ENCODE measurements at regions not wholly inside any gene's neighbourhood (a gene's known extent, or its start where the extent isn't known, plus 50 kb on each side); places are given as distances from the start of the nearest gene placed in this dataset.
A peak's percentile ranks its signal among the peaks of the same experiment; 100 is the strongest.

DNA sequence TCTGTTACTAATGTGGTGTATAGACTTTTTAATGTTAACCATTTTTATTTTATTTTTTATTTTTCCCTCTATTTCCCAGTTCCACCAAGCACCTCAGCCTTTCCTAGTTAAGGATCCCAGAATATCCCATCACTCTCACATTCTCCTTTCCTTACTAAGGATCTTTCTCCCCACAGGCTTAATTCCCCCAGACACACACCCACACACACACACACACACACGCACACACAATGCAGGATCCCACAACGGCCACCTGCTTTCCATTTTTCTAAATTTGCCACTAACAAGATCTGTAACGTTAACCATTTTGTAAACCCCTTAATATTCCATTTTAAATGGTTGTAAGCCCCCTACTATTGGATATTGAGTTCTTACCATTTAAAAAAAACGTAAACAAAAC is 404.1 kb downstream of the ZIC1 start:
- Histone ChIP-seq H3K4me3 (ENCODE audit: low read depth, low read length) (no peak overlapping the region), H3K27ac (ENCODE audit: low read depth) (no peak overlapping the region), H3K4me1 (ENCODE audit: insufficient read depth) (no peaks in the 10 kb centered on the region), H3K36me3 (ENCODE audit: insufficient read depth) (no peaks in the 10 kb centered on the region)
- DNase-seq (ENCODE audit: extremely low spot score), result no peak
- WGBS, result 66% methylated on average over 4 of the region's 4 CpGs

DNA sequence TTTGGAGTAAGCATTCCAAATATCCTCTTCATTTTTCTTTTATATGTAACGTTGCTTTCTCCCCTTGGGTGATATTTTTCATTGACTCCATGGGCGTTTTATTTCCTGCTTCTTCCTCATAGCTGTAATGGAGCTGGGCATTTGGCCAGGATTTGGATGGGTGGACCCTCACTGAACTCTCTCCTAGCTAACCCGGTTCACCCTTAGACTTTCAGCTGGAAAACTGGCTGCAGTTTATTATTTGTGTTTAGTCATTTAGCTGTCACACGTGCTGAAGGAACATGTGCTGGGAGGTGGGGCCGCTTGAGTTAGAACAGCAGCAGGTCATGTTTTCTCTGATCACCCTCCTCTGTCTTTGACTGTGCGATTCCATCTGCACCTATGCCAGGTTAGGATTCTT is 407.6 kb downstream of the ZIC1 start:
- peak; percentile 60 for DNase-seq (ENCODE audit: extremely low spot score)
- H3K4me3 ChIP-seq (ENCODE audit: low read depth, low read length), result no peak overlapping the region
- 35% methylated on average over 6 of the region's 6 CpGs for WGBS
- H3K4me1 ChIP-seq (ENCODE audit: insufficient read depth), result no peaks in the 10 kb centered on the region
- H3K27ac ChIP-seq (ENCODE audit: low read depth), result no peak overlapping the region
- no peaks in the 10 kb centered on the region for H3K36me3 ChIP-seq (ENCODE audit: insufficient read depth)

DNA sequence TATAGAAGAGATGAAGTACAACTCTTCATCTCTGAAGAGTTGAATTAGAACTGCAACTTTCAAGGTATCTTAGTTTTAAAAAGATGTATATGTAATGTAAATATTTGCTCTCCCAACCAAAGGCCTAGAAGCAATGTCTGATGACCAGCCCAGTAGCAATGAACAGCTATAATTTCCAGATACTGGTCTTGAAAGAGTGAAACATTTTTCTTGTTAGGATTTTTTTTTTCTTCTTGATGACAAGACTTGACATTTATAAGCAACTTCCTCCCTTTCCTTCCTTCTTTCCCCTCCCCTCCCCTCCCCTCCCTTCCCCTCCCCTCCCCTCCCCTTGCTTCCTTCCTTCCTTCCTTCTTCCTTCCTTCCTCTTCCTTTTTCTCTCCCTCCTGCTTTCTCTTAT is 423.4 kb downstream of the ZIC1 start:
- no peak for DNase-seq (ENCODE audit: extremely low spot score)
- Histone ChIP-seq H3K4me3 (ENCODE audit: low read depth, low read length) (no peak overlapping the region), H3K4me1 (ENCODE audit: insufficient read depth) (no peaks in the 10 kb centered on the region), H3K36me3 (ENCODE audit: insufficient read depth) (no peaks in the 10 kb centered on the region), H3K27ac (ENCODE audit: low read depth) (no peak overlapping the region)

DNA sequence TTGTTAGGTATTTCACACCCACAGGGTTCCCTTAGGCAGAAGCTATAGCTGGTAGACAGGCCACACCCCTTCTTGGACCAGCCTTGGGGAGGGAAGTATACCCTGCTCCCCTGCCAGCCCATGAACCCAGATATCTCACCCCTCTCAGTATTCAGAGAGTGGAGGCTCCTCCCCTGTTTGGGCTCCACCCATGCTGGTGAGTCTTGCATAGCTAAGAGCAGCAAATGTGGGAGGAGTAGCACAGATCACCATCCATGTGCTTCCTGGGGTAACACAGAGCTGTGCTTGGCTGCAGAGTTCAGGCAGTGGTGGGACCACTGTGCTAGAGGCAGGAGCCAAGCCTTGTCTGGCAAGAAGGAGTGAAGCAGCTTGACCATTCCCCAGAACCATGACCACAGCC is 427.2 kb downstream of the ZIC1 start:
- Histone ChIP-seq H3K4me1 (ENCODE audit: insufficient read depth) (no peaks in the 10 kb centered on the region), H3K36me3 (ENCODE audit: insufficient read depth) (no peaks in the 10 kb centered on the region), H3K4me3 (ENCODE audit: low read depth, low read length) (no peak overlapping the region), H3K27ac (ENCODE audit: low read depth) (no peak overlapping the region)
- DNase-seq (ENCODE audit: extremely low spot score), result no peak

DNA sequence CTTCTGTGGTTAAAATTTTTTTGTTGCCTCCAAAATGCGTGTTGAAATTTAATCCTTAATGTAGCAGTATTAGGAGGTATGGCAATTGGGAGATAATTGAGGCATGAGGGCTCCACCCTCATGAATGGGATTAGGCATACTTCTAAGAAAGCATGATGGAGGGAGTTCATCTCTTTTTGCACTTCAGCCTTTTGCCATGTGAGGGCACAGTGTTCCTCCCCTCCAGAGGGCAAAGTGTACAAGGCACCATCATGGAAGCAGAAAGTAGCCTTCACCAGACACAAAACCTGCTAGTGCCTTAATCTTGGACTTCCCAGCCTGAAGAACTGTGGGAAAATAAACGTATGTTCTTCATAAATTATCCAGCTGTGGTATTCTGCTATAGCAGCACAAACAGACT is 429.5 kb downstream of the ZIC1 start:
- Histone ChIP-seq H3K4me3 (ENCODE audit: low read depth, low read length) (no peak overlapping the region), H3K27ac (ENCODE audit: low read depth) (no peak overlapping the region), H3K36me3 (ENCODE audit: insufficient read depth) (no peaks in the 10 kb centered on the region), H3K4me1 (ENCODE audit: insufficient read depth) (no peaks in the 10 kb centered on the region)
- no peak for DNase-seq (ENCODE audit: extremely low spot score)
- 78% methylated on average over 2 of the region's 2 CpGs for WGBS

DNA sequence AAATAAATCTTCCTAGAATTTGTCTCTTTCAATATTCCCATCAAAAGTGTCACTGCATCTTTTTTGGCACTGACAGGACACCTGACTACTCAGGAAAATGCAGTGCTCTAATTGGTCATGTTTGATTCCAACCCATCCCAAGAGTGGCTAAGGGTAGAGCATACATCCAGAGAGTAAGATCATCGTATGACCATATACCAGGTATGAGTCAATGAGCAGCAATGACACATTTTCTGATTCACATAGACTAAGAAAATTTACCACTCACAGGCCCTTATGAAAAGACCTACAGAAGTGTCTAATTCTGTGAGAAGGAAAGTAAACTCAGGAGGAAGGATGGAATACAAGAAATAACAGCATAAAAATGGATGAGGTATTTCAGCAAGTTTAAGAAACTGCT is 434.2 kb downstream of the ZIC1 start:
- Histone ChIP-seq H3K27ac (ENCODE audit: low read depth) (no peak overlapping the region), H3K4me3 (ENCODE audit: low read depth, low read length) (no peak overlapping the region), H3K36me3 (ENCODE audit: insufficient read depth) (no peaks in the 10 kb centered on the region), H3K4me1 (ENCODE audit: insufficient read depth) (no peaks in the 10 kb centered on the region)
- DNase-seq (ENCODE audit: extremely low spot score), result no peak
- 92% methylated on average over 1 of the region's 1 CpG for WGBS

DNA sequence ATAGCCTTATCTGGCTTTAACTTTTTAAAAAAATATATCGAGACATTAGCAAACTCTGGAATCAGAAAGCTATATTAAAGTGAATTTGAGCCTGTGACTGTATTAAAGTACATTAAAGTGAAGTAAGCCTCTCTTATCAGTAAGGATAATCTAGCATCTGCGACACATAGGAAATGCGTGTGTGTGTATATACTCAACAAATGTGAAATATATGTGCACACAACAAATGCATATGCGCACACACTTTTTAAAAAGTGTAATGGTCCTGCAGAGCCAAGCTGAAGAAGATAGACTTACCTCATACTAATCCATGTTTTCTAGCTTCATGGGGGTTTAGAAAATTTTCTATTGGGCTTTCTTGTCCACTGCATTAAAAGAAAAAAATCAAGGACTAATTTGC is 437.1 kb downstream of the ZIC1 start:
- DNase-seq (ENCODE audit: extremely low spot score), result no peak
- Histone ChIP-seq H3K4me1 (ENCODE audit: insufficient read depth) (no peaks in the 10 kb centered on the region), H3K4me3 (ENCODE audit: low read depth, low read length) (no peak overlapping the region), H3K36me3 (ENCODE audit: insufficient read depth) (no peaks in the 10 kb centered on the region), H3K27ac (ENCODE audit: low read depth) (no peak overlapping the region)
- WGBS, result 44% methylated on average over 4 of the region's 4 CpGs

DNA sequence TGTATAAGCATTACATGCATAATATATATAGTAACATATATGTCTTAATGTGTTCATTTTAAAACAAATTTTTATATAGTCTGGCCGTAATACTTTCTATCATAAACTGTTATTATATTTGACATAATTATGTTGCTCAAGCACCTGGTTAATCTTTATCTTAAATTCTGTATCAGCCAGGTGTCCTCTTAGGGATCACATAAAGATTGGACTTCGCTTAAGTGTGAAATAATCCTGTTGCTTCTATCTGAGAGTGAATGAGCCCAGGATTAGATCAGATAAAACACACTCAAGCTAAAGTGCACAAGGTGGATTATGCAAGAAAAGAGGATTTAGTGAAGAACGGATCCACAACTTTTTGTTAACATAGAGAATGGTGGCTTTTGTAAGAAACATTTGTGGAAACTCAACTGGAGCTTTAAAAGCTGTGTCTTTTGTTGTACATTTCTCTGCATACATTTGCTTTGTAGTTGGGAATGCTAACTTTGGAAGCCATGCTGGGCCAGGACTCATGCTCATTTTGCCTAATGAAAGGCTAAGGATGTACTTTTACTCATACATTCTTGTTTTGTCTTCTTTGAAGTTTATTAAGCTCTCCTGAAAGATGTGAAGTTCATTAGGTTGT is 437.8 kb downstream of the ZIC1 start:
- H3K4me3 ChIP-seq (ENCODE audit: low read depth, low read length), result no peak overlapping the region
- no peaks in the 10 kb centered on the region for H3K4me1 ChIP-seq (ENCODE audit: insufficient read depth)
- H3K27ac ChIP-seq (ENCODE audit: low read depth), result no peak overlapping the region
- no peak for DNase-seq (ENCODE audit: extremely low spot score)
- 48% methylated on average over 3 of the region's 3 CpGs for WGBS
- H3K36me3 ChIP-seq (ENCODE audit: insufficient read depth), result no peaks in the 10 kb centered on the region

DNA sequence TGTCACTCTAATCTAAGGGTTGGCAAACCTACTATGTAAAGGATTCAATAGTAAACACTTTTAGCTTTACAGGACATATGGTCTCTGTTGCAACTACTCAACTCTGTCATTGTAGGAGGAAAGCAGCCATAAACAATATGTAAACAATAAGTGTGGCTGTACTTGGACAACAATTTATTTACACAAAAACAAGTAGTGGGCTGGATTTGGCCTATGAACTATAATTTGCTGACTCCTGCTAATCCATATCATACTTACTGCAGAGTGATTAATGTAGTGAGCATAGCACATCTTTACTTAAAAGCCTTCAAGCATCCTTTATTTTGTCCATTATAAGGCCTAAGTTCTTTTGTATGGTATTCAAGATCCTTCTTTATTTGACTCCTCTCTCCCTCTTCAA is 441.9 kb downstream of the ZIC1 start:
- no peak overlapping the region for H3K27ac ChIP-seq (ENCODE audit: low read depth)
- no peaks in the 10 kb centered on the region for H3K36me3 ChIP-seq (ENCODE audit: insufficient read depth)
- no peak for DNase-seq (ENCODE audit: extremely low spot score)
- no peaks in the 10 kb centered on the region for H3K4me1 ChIP-seq (ENCODE audit: insufficient read depth)
- H3K4me3 ChIP-seq (ENCODE audit: low read depth, low read length), result no peak overlapping the region

DNA sequence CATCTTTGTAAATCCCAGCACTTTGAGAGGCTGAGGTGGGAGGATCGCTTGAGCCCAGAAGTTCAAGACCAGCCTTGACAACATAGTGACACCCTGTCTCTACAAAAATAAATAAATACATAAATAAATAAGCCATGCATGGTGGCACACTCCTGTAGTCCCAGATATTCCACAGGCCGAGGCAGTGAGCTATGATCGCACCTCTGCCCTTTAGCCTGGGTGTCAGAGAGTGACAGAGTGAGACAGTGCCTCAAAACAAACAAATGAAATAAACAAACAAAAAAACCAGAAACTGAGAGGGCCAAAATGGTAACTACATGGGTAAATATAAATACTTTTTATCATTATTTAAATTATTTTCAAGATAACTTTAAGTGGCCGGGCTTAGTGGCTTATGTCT is 445.4 kb downstream of the ZIC1 start:
- H3K27ac ChIP-seq (ENCODE audit: low read depth), result no peak overlapping the region
- no peaks in the 10 kb centered on the region for H3K36me3 ChIP-seq (ENCODE audit: insufficient read depth)
- 84% methylated on average over 4 of the region's 4 CpGs for WGBS
- H3K4me1 ChIP-seq (ENCODE audit: insufficient read depth), result no peaks in the 10 kb centered on the region
- H3K4me3 ChIP-seq (ENCODE audit: low read depth, low read length), result no peak overlapping the region
- no peak for DNase-seq (ENCODE audit: extremely low spot score)

DNA sequence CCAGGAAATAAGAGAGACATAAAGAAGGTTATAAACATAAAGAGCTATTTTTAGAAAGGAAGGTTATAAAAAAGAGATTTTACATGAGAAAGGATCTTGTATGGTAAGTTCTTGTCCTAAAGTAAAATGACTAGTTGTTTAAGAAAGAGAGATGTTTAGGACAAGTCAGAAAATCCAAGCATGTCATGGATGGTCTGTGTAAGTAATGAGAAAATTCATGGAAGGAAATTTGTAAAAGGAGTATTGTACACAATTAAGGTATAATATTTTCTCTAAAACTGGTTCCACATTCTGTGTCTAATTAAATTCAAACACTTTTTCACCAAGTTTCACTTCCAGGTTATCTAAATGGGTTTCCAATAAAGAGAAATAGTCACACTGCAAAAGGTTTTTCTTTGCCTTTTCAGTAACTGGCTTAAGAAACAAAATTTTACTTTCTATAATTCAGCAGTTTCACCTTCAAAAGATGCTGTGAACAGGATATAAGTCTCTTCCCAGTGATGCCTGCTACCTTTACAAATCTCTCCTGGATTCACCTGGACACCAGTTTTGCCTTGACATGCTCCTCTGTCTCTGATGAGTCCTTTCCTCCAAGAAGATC is 455.7 kb downstream of the ZIC1 start:
- H3K4me3 ChIP-seq (ENCODE audit: low read depth, low read length), result no peak overlapping the region
- DNase-seq (ENCODE audit: extremely low spot score), result no peak
- H3K4me1 ChIP-seq (ENCODE audit: insufficient read depth), result no peaks in the 10 kb centered on the region
- H3K36me3 ChIP-seq (ENCODE audit: insufficient read depth), result no peaks in the 10 kb centered on the region
- H3K27ac ChIP-seq (ENCODE audit: low read depth), result no peak overlapping the region

DNA sequence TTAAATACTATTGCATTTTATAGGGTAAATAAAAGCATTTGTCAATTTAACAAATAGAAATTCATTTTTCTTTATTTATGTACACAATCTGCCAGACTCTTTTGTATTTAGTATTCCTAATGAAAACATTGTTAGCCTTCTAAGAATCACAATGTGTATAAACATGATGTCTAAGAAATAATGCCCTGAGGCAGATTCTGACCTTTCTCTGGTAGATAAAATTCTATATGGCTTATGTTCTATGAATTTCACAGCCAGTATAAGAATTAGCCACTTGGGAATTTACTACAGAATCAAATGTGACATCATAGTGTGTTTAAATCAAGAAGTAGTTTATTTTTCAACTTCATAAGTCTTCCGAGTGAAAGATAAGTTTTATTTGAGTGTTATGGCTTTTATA is 457.4 kb downstream of the ZIC1 start:
- Histone ChIP-seq H3K36me3 (ENCODE audit: insufficient read depth) (no peaks in the 10 kb centered on the region), H3K4me1 (ENCODE audit: insufficient read depth) (no peaks in the 10 kb centered on the region), H3K4me3 (ENCODE audit: low read depth, low read length) (no peak overlapping the region), H3K27ac (ENCODE audit: low read depth) (no peak overlapping the region)
- DNase-seq (ENCODE audit: extremely low spot score), result no peak
- 22% methylated on average over 1 of the region's 1 CpG for WGBS

DNA sequence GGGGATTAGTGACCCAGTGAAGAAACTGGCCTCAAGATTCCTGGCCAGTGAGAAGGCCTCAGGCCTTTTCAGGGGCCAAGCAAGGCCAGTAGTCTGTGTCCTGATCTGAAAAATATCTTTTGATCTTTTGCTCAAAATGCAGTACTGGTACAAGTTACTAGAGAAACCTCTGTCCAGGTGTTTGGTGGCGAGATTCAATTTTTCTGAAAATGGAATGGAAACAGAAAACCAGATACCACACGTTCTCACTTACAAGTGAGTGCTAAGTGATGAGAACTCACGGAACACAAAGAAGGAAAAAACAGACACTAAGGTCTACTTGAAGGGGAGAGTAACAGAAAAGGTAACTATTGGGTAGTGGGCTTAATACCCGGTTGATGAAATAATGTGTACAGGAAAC is 463.4 kb downstream of the ZIC1 start:
- 77% methylated on average over 4 of the region's 4 CpGs for WGBS
- H3K4me1 ChIP-seq (ENCODE audit: insufficient read depth), result no peaks in the 10 kb centered on the region
- H3K4me3 ChIP-seq (ENCODE audit: low read depth, low read length), result no peak overlapping the region
- no peaks in the 10 kb centered on the region for H3K36me3 ChIP-seq (ENCODE audit: insufficient read depth)
- no peak for DNase-seq (ENCODE audit: extremely low spot score)
- H3K27ac ChIP-seq (ENCODE audit: low read depth), result no peak overlapping the region

DNA sequence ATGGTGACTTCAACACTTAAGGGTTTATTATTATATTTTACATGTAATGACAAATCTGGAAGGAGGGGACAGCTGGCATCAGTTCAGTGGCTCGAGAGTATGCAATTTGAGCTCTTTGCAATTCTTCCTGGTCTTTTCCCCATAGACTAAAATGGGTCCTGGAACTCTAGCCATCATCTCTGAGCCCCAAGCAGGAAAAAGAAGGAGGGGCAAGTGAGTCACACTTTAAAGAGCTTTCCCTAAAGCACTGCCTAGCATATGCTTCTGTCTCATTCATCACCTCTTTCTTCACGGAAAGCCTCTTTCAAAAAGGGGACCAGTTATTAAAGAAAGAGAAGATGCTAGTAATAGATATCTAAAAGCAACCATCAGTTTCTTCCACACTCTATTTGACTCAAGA is 466.3 kb downstream of the ZIC1 start:
- no peak overlapping the region for H3K4me3 ChIP-seq (ENCODE audit: low read depth, low read length)
- H3K4me1 ChIP-seq (ENCODE audit: insufficient read depth), result no peaks in the 10 kb centered on the region
- 21% methylated on average over 2 of the region's 2 CpGs for WGBS
- H3K27ac ChIP-seq (ENCODE audit: low read depth), result no peak overlapping the region
- H3K36me3 ChIP-seq (ENCODE audit: insufficient read depth), result no peaks in the 10 kb centered on the region
- DNase-seq (ENCODE audit: extremely low spot score), result no peak

DNA sequence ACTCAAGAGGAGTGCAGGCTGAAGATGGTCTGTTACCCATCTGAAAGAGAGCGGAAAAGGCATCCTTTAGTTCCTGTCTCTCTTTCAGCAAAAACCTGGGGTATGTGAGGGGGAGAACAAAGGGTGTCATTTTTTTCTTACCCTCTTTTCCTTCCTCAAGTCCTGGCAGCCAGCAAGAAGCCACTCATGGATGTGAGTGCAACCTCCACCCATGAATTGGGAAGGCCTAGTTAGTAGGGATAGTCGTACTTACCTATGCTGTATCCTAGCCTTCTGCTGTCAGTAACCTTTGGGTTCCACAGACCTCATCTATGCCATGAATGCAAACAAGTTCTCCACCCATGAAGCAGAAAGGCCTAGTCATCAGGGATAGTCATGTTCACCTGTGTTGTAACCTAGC is 472.8 kb downstream of the ZIC1 start:
- WGBS, result 78% methylated on average over 2 of the region's 2 CpGs

More for the DNA sequence above, 472.8 kb downstream of the ZIC1 start:
- no peaks in the 10 kb centered on the region for H3K4me1 ChIP-seq (ENCODE audit: insufficient read depth)
- H3K27ac ChIP-seq (ENCODE audit: low read depth), result no peak overlapping the region
- H3K4me3 ChIP-seq (ENCODE audit: low read depth, low read length), result no peak overlapping the region
- no peaks in the 10 kb centered on the region for H3K36me3 ChIP-seq (ENCODE audit: insufficient read depth)
- no peak for DNase-seq (ENCODE audit: extremely low spot score)
